HG03378 (cell line): ENCODE measurements at regions not wholly inside any gene's neighbourhood (a gene's known extent, or its start where the extent isn't known, plus 50 kb on each side); places are given as distances from the start of the nearest gene placed in this dataset.

Experiments
- ATAC-seq: cut with Tn5 transposase; IDR thresholded peaks from one replicate; pipeline ENCODE4 v1.9.1; 2021; ENCODE audit warnings: mild to moderate bottlenecking, moderate library complexity; ENCODE audit not compliant: unreplicated experiment

GRCh38 chr2:120913972-120914838, 178.5 kb downstream of the GLI2 start:
- ATAC-seq, result no peak

GRCh38 chr2:120914839-120915521, 179.3 kb downstream of the GLI2 start:
- ATAC-seq, result no peak

GRCh38 chr2:120915670-120916069, 180.0 kb downstream of the GLI2 start:
- no peak for ATAC-seq

GRCh38 chr2:120916446-120916845, 180.8 kb downstream of the GLI2 start:
- ATAC-seq, result no peak

GRCh38 chr2:120917886-120918285, 182.2 kb downstream of the GLI2 start:
- no peak for ATAC-seq

GRCh38 chr2:120919216-120919615, 183.5 kb downstream of the GLI2 start:
- no peak for ATAC-seq

GRCh38 chr2:120919771-120920453, 184.2 kb downstream of the GLI2 start:
- ATAC-seq, result no peak

GRCh38 chr2:120920454-120921148, 184.9 kb downstream of the GLI2 start:
- ATAC-seq, result no peak

- ATAC-seq, result no peak
Observed at GRCh38 chr2:120921457-120921856, 185.8 kb downstream of the GLI2 start.

GRCh38 chr2:120922571-120923332, 187.1 kb downstream of the GLI2 start:
- ATAC-seq, result no peak

- ATAC-seq, result no peak
Observed at GRCh38 chr2:120923426-120923825, 187.8 kb downstream of the GLI2 start.

GRCh38 chr2:120924924-120925323, 189.3 kb downstream of the GLI2 start:
- ATAC-seq, result no peak

- ATAC-seq, result no peak
Observed at GRCh38 chr2:120926463-120927264, 191.0 kb downstream of the GLI2 start.

- ATAC-seq, result no peak
Observed at GRCh38 chr2:120927265-120927628, 191.6 kb downstream of the GLI2 start.

GRCh38 chr2:120929829-120930228, 194.2 kb downstream of the GLI2 start:
- ATAC-seq, result no peak

- ATAC-seq, result no peak
Observed at GRCh38 chr2:120930236-120930635, 194.6 kb downstream of the GLI2 start.

GRCh38 chr2:120930864-120931263, 195.2 kb downstream of the GLI2 start:
- no peak for ATAC-seq

GRCh38 chr2:120932472-120932871, 196.8 kb downstream of the GLI2 start:
- no peak for ATAC-seq

- no peak for ATAC-seq
Observed at GRCh38 chr2:120932881-120933280, 197.2 kb downstream of the GLI2 start.
